ENCODE measurements at regions not wholly inside any gene's neighbourhood (a gene's known extent, or its start where the extent isn't known, plus 50 kb on each side); places are given as distances from the start of the nearest gene placed in this dataset.

DNA sequence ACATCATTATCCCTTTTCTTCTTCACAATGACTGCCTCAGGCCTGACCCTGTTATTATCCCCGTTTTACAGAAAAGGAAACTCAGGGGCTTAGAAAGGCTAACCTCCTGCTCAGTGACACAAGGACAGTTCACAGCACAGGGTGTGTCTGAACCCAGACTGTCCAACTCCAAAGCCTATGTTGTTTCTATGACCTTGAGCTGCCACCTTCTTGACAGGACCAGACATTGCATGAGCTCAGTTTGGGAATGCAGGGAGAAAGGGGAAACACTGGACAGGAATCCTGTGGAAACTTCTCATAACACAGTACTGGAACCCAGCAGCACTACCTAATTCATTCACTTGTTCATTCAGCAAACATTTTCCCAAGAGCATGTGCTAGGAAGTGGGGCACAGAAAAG, 472.8 kb downstream of the CDK5RAP2 start:
- no peaks in the 10 kb centered on the region for H3K27me3 ChIP-seq (ENCODE audit: control insufficient read depth, insufficient read depth, low read length)

DNA sequence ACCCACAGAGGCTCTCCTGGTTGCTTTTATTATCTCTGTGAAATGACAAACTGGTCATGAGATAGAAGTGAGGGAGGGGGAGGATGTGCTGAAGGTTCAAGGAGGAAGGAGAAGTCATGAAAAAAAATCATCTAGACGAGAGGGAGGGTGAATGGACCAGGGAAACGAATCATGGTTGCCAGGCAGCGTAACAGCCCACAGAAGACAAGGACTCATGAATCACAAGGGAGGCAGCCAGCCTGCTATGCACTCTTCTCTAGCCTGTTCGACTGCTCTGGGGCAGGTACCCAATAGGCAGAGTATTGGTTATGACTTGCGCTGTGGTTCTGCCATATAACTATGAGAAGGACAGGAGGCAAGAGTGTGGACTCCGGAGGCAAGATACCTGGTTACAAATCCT, 475.2 kb downstream of the CDK5RAP2 start:
- H3K9me3 ChIP-seq (ENCODE audit: control insufficient read depth, insufficient read depth, low read length) = no peaks in the 10 kb centered on the region
- no peaks in the 10 kb centered on the region for H3K27me3 ChIP-seq (ENCODE audit: control insufficient read depth, insufficient read depth, low read length)
- H3K4me1 ChIP-seq (ENCODE audit: control insufficient read depth, insufficient read depth, low read length) = no peaks in the 10 kb centered on the region
- H3K36me3 ChIP-seq (ENCODE audit: control insufficient read depth, insufficient read depth, low read length) = no peaks in the 10 kb centered on the region
- no peak overlapping the region for H3K4me3 ChIP-seq (ENCODE audit: low read depth, low read length)
- H3K9ac ChIP-seq (ENCODE audit: low read depth, low read length) = no peak overlapping the region

More for the DNA sequence above, 472.8 kb downstream of the CDK5RAP2 start:
- Histone ChIP-seq H3K4me3 (ENCODE audit: low read depth, low read length) (no peak overlapping the region), H3K9me3 (ENCODE audit: control insufficient read depth, insufficient read depth, low read length) (no peaks in the 10 kb centered on the region), H3K36me3 (ENCODE audit: control insufficient read depth, insufficient read depth, low read length) (no peaks in the 10 kb centered on the region), H3K9ac (ENCODE audit: low read depth, low read length) (no peak overlapping the region), H3K4me1 (ENCODE audit: control insufficient read depth, insufficient read depth, low read length) (no peaks in the 10 kb centered on the region)

DNA sequence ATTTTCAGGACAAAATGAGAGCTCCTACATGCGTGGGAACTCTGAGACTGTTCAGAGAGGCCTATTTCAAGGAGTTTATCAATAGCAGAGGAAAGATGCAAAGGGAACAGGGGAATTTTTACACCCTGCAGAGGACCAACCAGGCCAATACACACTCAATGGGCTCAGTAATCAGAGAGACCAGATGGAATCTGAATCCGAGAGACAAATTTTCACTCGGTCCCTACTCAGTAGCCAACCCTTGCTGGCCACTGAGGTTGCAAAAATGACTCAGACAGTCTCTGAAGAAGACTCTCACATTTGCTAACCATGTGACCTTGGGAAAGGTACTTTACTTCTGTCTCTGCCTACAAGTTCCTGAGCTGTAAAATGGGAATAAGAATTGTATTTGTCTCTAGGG, 479.4 kb downstream of the CDK5RAP2 start:
- peaks cover 5% of the 10 kb centered on the region for H3K4me1 ChIP-seq (ENCODE audit: control insufficient read depth, insufficient read depth, low read length)
- H3K36me3 ChIP-seq (ENCODE audit: control insufficient read depth, insufficient read depth, low read length) = no peaks in the 10 kb centered on the region
- H3K9me3 ChIP-seq (ENCODE audit: control insufficient read depth, insufficient read depth, low read length) = no peaks in the 10 kb centered on the region
- no peaks in the 10 kb centered on the region for H3K27me3 ChIP-seq (ENCODE audit: control insufficient read depth, insufficient read depth, low read length)
- H3K4me3 ChIP-seq (ENCODE audit: low read depth, low read length) = no peak overlapping the region
- H3K9ac ChIP-seq (ENCODE audit: low read depth, low read length) = no peak overlapping the region

DNA sequence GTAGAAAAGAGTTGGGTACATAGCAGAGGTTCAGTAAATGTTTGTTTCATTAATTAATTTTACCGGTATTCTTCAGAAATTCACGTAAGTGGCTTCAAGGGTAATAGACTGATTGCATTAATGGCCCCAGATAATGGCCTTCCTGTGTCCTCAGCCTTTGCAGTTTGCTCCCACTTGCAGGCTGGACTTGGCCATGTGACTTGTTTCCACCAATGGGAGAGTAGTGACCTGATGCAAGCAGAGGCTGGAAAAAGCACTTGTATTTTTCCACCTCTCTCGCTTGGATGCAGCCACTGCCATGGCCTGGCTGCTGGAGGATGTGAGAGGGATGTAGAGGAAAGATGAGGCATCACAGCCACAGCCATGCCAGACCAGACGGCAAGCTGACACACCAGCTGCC, 480.9 kb downstream of the CDK5RAP2 start:
- Histone ChIP-seq H3K9ac (ENCODE audit: low read depth, low read length) (no peak overlapping the region), H3K4me1 (ENCODE audit: control insufficient read depth, insufficient read depth, low read length) (peaks cover 5% of the 10 kb centered on the region)

DNA sequence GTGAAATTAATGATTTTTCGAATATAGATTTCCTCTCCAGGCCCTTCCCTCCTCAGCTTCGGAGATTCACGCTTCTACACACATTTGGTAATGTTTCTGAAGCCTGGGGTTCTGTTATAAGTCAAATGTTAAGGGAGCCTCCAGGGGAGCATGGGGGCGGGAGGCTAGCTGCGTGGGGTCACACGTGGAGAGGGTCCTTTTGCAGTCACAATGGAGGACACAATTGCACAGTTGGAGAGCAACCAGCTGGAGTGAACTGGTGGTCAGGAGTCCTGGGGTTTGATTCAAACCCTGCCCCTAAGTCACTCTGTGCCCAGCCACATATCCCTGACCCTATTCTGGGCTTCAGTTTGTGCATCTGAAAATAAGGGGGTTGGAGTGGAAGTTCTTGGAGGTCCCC, 481.4 kb downstream of the CDK5RAP2 start:
- H3K4me3 ChIP-seq (ENCODE audit: low read depth, low read length) = no peak overlapping the region
- H3K9ac ChIP-seq (ENCODE audit: low read depth, low read length) = no peak overlapping the region
- no peaks in the 10 kb centered on the region for H3K9me3 ChIP-seq (ENCODE audit: control insufficient read depth, insufficient read depth, low read length)

More for the DNA sequence above, 480.9 kb downstream of the CDK5RAP2 start:
- Histone ChIP-seq H3K4me3 (ENCODE audit: low read depth, low read length) (no peak overlapping the region), H3K27me3 (ENCODE audit: control insufficient read depth, insufficient read depth, low read length) (no peaks in the 10 kb centered on the region), H3K36me3 (ENCODE audit: control insufficient read depth, insufficient read depth, low read length) (no peaks in the 10 kb centered on the region), H3K9me3 (ENCODE audit: control insufficient read depth, insufficient read depth, low read length) (no peaks in the 10 kb centered on the region)

DNA sequence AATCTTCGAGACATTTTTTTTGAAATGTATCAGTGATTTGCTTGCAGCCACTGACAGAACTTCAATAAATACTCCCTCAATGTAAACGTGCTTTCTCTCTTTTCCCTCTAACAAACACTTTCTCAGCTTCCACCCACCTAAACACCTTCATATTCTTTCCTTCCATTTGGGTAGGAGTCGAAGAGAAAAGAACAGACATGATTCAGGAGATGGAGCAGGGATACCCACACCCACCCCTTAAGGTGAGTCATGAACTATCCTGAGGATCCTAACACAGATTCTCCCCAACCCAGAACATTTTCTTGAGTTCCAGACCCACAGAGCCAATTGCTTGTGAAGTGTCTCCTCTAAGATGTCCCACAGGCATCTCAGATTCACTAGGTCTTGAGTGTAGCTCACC, 488.8 kb downstream of the CDK5RAP2 start:
- no peaks in the 10 kb centered on the region for H3K9me3 ChIP-seq (ENCODE audit: control insufficient read depth, insufficient read depth, low read length)
- peaks cover 3% of the 10 kb centered on the region for H3K4me1 ChIP-seq (ENCODE audit: control insufficient read depth, insufficient read depth, low read length)
- no peak overlapping the region for H3K9ac ChIP-seq (ENCODE audit: low read depth, low read length)
- H3K36me3 ChIP-seq (ENCODE audit: control insufficient read depth, insufficient read depth, low read length) = no peaks in the 10 kb centered on the region
- H3K4me3 ChIP-seq (ENCODE audit: low read depth, low read length) = no peak overlapping the region
- no peaks in the 10 kb centered on the region for H3K27me3 ChIP-seq (ENCODE audit: control insufficient read depth, insufficient read depth, low read length)

More for the DNA sequence above, 481.4 kb downstream of the CDK5RAP2 start:
- H3K36me3 ChIP-seq (ENCODE audit: control insufficient read depth, insufficient read depth, low read length) = no peaks in the 10 kb centered on the region
- H3K4me1 ChIP-seq (ENCODE audit: control insufficient read depth, insufficient read depth, low read length) = peaks cover 5% of the 10 kb centered on the region
- H3K27me3 ChIP-seq (ENCODE audit: control insufficient read depth, insufficient read depth, low read length) = no peaks in the 10 kb centered on the region

DNA sequence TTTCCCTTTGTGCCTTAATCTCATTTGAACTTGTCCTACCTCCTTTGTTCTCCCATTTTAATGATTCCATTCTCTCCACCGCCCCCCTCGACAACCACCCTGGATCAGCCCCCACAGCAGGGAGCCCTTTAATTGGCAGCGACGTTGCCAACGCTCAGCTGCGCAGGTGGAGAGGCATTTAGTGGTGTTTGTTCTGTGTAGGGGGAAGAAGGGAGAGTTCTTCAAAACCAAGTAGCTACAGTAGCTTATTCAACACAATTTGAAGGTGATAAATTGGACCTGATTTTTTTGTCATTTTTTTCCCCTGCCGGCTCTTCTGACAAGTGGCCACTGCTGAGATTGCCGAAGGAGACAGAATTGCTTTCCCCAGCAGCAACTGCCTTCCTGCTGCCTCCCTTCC, 499.1 kb downstream of the CDK5RAP2 start:
- no peaks in the 10 kb centered on the region for H3K9me3 ChIP-seq (ENCODE audit: control insufficient read depth, insufficient read depth, low read length)
- H3K36me3 ChIP-seq (ENCODE audit: control insufficient read depth, insufficient read depth, low read length) = no peaks in the 10 kb centered on the region
- H3K4me3 ChIP-seq (ENCODE audit: low read depth, low read length) = no peak overlapping the region
- H3K4me1 ChIP-seq (ENCODE audit: control insufficient read depth, insufficient read depth, low read length) = peaks cover 10% of the 10 kb centered on the region
- peaks cover 7% of the 10 kb centered on the region for H3K27me3 ChIP-seq (ENCODE audit: control insufficient read depth, insufficient read depth, low read length)
- no peak overlapping the region for H3K9ac ChIP-seq (ENCODE audit: low read depth, low read length)

DNA sequence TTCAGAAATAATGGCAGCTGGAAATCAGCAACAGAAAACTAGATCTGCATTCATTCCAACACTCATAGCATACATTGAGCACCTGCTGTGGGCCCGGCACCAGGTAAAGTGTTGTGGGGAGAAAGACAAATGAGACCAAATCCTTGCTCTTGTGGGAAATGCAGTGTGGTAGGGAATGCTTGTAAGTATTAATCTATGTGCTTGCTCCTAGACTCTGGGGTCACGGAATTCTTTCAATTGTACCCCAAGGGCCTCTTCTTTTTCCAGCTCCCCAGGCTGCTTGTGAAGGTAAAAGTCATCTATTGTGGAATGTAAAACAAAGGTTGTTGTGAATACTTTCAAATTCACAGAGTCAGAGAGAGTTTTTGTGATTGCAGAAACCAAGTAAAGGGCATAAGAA, 501.9 kb downstream of the CDK5RAP2 start:
- Histone ChIP-seq H3K4me1 (ENCODE audit: control insufficient read depth, insufficient read depth, low read length) (peaks cover 10% of the 10 kb centered on the region), H3K4me3 (ENCODE audit: low read depth, low read length) (no peak overlapping the region), H3K27me3 (ENCODE audit: control insufficient read depth, insufficient read depth, low read length) (peaks cover 7% of the 10 kb centered on the region), H3K9ac (ENCODE audit: low read depth, low read length) (no peak overlapping the region), H3K36me3 (ENCODE audit: control insufficient read depth, insufficient read depth, low read length) (no peaks in the 10 kb centered on the region), H3K9me3 (ENCODE audit: control insufficient read depth, insufficient read depth, low read length) (no peaks in the 10 kb centered on the region)

DNA sequence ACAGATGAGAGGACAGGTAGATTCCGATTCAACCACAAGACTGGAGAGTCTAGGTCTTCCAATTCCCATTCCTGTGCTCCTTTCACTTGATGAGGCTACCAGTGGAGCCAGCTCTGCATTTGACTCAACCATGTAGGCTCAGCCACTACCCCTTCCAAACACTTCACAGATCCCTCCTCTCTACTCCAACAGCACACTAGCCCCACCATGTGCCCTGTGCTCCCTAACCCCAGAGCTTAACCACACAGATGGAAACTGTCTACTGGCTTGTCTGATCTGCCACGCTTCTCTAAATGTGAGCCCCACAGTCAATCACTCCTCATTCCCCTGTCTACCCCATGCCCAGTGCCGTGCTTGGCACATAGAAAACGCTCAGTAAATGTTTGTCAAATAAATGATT, 508.2 kb downstream of the CDK5RAP2 start:
- H3K9ac ChIP-seq (ENCODE audit: low read depth, low read length) = no peak overlapping the region
- no peaks in the 10 kb centered on the region for H3K4me1 ChIP-seq (ENCODE audit: control insufficient read depth, insufficient read depth, low read length)
- no peaks in the 10 kb centered on the region for H3K36me3 ChIP-seq (ENCODE audit: control insufficient read depth, insufficient read depth, low read length)
- H3K27me3 ChIP-seq (ENCODE audit: control insufficient read depth, insufficient read depth, low read length) = no peaks in the 10 kb centered on the region
- H3K4me3 ChIP-seq (ENCODE audit: low read depth, low read length) = no peak overlapping the region
- no peaks in the 10 kb centered on the region for H3K9me3 ChIP-seq (ENCODE audit: control insufficient read depth, insufficient read depth, low read length)

DNA sequence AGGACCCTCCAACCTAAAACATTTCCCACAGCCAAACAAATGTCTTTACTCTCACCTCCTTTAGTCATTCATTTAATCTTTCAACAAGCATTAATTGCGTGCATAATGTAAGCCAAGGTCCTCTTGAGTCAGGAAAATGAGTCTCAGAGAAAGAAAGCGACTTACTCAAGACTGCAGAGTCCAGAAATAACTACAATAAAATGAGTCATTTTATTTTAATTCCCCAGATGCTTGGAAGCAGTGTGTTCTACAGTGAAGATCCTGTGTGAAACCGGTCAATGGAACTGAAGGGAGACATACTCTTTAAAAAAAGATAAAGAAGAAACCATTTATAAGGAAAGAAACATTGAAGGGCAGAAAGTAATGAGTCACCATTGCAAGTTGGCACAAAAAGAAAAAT, 513.7 kb downstream of the CDK5RAP2 start:
- H3K9me3 ChIP-seq (ENCODE audit: control insufficient read depth, insufficient read depth, low read length) = no peaks in the 10 kb centered on the region
- no peak overlapping the region for H3K4me3 ChIP-seq (ENCODE audit: low read depth, low read length)
- no peaks in the 10 kb centered on the region for H3K36me3 ChIP-seq (ENCODE audit: control insufficient read depth, insufficient read depth, low read length)
- no peak overlapping the region for H3K9ac ChIP-seq (ENCODE audit: low read depth, low read length)
- H3K4me1 ChIP-seq (ENCODE audit: control insufficient read depth, insufficient read depth, low read length) = no peaks in the 10 kb centered on the region
- H3K27me3 ChIP-seq (ENCODE audit: control insufficient read depth, insufficient read depth, low read length) = no peaks in the 10 kb centered on the region

DNA sequence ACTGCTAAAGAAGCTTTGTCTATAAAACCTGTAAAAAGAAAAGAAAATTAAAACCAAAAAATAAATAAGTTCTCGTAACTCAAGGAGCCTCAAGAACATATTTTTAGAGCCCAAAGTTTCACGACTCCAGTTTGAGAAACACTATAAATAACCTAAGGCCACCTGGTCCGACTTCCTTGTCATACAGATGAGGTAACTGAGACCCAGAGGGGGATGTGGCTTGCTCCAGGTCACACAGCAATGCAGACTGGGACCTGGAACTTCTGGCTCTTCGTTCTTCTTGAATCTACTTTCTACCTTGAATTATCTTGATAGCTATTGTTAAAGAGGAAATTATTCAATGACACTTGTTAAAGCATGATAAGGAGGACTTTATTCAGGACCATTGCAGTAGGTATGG, 514.8 kb downstream of the CDK5RAP2 start:
- no peak overlapping the region for H3K4me3 ChIP-seq (ENCODE audit: low read depth, low read length)
- no peaks in the 10 kb centered on the region for H3K36me3 ChIP-seq (ENCODE audit: control insufficient read depth, insufficient read depth, low read length)
- H3K9ac ChIP-seq (ENCODE audit: low read depth, low read length) = no peak overlapping the region
- no peaks in the 10 kb centered on the region for H3K9me3 ChIP-seq (ENCODE audit: control insufficient read depth, insufficient read depth, low read length)
- no peaks in the 10 kb centered on the region for H3K27me3 ChIP-seq (ENCODE audit: control insufficient read depth, insufficient read depth, low read length)
- H3K4me1 ChIP-seq (ENCODE audit: control insufficient read depth, insufficient read depth, low read length) = no peaks in the 10 kb centered on the region

DNA sequence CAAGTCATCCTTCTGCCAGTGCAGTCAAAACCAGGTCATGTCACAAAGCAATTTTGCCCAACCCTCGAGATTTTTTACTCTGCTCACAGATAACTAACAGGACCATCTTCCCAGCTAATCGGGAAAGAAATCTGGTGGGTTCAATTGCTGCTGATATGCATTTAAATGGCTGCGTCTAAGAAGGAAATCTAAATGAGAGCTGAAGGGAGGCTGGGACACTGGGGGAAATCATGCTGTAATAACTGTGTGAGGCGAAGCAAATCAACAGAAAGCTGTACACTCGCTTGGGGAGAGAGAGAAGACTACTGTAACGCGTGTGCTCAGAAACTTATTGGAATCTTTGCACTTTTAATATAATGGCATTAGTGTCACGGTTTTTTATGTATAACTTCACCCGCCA, 535.0 kb downstream of the CDK5RAP2 start:
- no peak overlapping the region for H3K9ac ChIP-seq (ENCODE audit: low read depth, low read length)

DNA sequence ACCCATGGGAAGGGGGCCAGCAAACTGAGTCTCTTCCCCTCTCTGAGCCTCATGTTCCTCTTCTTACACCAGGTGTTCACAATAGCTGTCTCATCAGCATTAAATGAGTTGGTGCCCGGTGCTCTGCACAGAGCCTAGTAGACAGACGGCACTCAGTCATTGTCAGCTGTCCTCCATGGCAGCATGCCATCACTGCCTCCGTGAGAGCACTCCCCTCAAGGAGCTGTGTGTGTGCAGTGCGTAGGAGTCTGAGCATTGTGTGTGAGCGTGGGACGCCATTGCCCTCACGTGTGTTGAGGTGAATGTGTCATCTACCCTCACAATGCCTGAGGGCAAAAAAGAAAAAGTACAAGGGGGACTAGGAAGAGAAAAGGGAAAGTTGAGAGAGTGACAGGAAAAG, 536.5 kb downstream of the CDK5RAP2 start:
- H3K36me3 ChIP-seq (ENCODE audit: control insufficient read depth, insufficient read depth, low read length) = peaks cover 2% of the 10 kb centered on the region
- no peak overlapping the region for H3K9ac ChIP-seq (ENCODE audit: low read depth, low read length)
- H3K9me3 ChIP-seq (ENCODE audit: control insufficient read depth, insufficient read depth, low read length) = no peaks in the 10 kb centered on the region
- H3K4me1 ChIP-seq (ENCODE audit: control insufficient read depth, insufficient read depth, low read length) = no peaks in the 10 kb centered on the region
- no peaks in the 10 kb centered on the region for H3K27me3 ChIP-seq (ENCODE audit: control insufficient read depth, insufficient read depth, low read length)
- no peak overlapping the region for H3K4me3 ChIP-seq (ENCODE audit: low read depth, low read length)

More for the DNA sequence above, 535.0 kb downstream of the CDK5RAP2 start:
- H3K9me3 ChIP-seq (ENCODE audit: control insufficient read depth, insufficient read depth, low read length) = no peaks in the 10 kb centered on the region
- no peak overlapping the region for H3K4me3 ChIP-seq (ENCODE audit: low read depth, low read length)
- H3K36me3 ChIP-seq (ENCODE audit: control insufficient read depth, insufficient read depth, low read length) = peaks cover 2% of the 10 kb centered on the region
- H3K4me1 ChIP-seq (ENCODE audit: control insufficient read depth, insufficient read depth, low read length) = no peaks in the 10 kb centered on the region
- H3K27me3 ChIP-seq (ENCODE audit: control insufficient read depth, insufficient read depth, low read length) = no peaks in the 10 kb centered on the region
